NCI-H526 (cell line): ENCODE measurements at regions not wholly inside any gene's neighbourhood (a gene's known extent, or its start where the extent isn't known, plus 50 kb on each side); places are given as distances from the start of the nearest gene placed in this dataset.

Source experiments
- DNase-seq, 2 experiments: peaks; one replicate each; lab custom pipeline; 2025; lab: John Stamatoyannopoulos, UW

DNA sequence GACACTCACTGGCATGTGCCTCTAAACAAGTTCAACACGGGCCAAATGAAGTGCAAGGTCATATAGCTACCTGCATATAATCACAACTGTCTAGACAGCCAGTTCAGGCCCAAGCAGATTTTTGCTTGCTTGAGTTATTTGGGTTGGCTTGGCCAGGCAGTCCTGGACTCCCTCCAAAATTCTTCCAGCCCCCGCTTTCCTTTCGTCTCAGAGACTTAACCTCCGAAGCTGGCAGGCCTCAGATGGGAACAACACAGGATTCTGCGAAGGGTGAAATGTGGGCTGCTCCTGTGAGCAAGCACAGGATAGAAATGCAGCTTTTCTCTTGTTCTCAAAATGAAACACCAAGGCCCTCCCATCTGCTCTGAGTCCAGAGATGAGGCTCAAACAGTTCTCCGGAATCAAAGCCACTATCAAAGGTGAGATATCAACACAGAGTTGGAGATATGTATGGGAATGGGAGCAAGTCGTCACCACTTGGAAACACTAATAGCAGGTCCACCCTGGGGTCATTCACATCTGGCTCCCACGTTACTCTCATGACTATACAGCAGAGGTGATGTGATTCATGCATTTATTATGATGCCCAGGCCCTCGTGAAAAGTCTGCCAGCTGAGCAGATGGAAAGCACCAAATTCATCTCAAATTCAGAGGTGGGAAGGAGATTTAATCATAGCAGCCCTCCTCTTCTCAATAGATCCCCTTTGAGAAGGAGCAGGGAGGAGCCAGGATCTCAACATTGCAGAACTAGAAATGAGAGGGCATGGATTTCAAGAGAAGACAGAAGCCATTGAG is 389.8 kb downstream of the NUAK1 start:
- DNase-seq: no peak

- DNase-seq: no peak
Observed at GRCh38 chr12:105750096-105750495, 388.7 kb downstream of the NUAK1 start.

DNA sequence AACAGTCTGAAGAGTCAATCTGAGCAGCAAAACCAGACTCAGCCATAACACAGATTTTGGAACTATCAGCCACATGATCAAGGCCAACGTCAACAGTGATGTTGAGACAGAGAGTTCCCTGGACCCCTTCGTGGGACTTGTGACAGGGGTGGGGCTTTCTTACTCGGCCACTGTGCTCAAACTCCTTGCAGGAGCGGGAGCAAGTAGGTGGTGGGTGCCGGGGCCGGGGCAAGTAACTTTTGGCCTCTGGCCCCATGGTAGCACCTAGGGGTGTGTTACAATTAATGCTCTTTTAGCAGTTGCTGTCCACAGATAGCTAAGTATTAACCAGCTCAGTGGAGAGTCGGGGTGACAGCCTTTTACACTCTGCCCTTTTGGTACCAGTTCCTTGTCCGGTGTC is 384.4 kb downstream of the NUAK1 start:
- no peak for DNase-seq

- DNase-seq: no peak
Observed at GRCh38 chr12:105756961-105757360, 381.8 kb downstream of the NUAK1 start.

GRCh38 chr12:105759149-105759548 is 379.6 kb downstream of the NUAK1 start:
- DNase-seq: no peak

DNA sequence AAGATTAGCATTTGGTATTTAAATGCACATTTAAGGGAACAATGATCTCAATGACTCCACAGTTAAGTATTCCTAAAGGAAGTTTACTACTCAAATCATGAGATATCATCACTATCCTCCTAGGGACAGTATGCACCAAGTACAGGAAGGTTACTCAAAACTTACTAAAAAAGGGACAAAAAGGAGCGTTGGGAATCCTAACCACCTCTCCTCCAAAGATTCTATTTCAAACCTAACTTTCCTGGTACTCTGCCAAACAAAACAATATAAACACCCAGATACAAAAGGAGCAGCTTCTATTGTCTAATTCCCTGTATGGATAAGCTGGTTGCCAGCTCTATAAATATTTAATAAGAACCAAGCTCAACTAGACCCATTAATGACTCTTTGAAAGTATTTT is 377.7 kb downstream of the NUAK1 start:
- no peak for DNase-seq

GRCh38 chr12:105764216-105764835 is 374.4 kb downstream of the NUAK1 start:
- DNase-seq: no peak

DNA sequence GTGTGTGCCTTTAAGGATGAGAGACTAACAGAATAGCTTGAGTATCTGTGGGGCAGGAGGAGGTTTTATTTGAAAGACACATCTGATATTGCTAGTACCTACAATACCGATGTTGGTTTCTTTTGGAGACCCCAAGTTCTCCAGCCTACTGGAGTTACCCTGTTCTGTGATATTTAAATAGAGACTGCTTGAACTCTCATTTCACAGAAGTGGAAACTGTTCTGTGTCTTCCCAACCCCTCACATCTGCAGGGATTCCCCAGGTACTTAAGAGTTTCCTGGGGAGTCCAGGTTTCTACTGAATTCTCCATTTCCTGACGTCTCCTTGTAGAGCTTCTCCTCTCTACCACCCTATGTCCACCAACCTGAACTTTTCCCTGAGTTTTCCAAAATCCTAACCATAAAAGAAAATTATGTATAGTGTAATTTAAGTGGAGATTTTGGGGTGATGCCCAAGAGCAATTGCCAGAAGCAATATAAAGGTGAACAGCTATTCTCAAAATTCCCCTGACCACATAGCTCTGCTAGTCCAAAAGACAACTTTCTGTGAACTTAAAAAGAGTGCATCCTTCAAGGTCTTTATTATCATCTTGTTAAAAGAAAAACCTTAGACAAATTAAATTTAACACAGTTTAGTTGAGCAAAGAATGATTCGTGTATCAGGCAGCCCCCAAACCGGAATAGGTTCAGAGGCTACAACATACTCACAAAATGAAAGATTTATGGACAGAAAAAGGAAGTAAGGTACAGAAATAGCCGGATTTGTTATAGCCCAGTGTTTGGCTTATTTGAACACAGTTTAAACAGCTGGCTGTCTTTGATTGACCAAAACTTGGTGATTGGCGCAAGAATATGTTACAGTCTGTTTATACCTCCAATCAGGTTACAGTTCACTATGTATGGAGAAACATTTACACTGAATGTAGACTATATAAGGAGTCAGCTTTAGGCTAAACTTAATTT is 373.4 kb downstream of the NUAK1 start:
- DNase-seq: no peak

DNA sequence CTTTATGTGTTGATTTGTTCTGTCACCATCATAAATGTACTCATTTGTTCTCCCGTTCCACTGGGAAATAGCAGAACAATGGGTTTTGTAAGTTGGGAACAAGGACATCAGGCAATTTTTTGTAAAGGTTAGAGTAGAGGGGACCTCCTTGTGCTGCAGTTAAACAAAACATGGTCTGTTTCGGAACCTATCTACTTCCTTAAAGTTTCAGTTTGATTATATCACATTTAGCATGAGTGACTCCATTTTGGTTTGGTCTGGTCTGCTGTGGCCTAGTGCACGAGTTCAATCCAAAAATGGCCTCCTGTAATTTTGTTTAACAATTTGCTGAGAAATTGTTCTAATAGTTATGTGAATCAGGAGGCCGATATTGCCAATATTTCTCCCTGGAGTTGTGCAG is 372.7 kb downstream of the NUAK1 start:
- no peak for DNase-seq

GRCh38 chr12:105769486-105769885 is 369.3 kb downstream of the NUAK1 start:
- DNase-seq: no peak

- DNase-seq: no peak
Observed at GRCh38 chr12:105773471-105773870, 365.3 kb downstream of the NUAK1 start.

DNA sequence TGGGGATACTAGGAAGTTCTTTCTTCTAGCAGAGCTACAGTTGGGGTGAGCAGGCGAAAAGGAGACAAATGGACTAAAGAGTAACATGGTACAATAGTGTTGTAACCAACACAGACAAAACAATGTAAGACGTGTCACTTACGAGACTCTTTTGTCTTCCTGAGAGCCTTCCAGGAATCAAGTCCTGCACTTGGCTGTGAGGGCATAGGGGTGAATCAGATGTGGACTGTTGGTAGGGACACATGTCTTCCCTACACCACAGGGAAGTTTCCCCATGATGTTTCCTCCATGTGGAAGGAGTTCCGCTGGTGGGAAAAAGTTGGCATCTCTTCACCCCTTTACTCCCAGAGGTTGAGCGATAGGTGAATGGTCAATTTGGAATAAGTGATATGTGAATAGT is 364.7 kb downstream of the NUAK1 start:
- no peak for DNase-seq

DNA sequence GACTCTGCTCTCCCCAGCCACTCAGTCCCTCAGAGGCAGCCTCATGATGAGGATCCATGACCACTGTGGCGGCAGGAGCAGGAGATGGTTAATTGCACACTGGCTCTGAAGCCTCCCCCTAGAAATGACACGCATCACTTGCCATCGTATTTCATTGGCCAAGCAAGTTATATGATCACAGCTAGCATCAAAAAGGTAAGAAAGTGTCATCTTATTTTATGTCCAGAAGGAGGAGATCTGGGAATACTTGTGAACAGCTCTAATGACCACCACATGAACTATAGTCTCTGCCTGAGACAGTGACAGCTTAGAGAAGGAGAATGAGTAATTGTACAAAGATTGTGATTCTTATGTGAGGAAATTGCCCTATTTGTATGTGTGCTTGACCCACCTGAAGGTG is 363.4 kb downstream of the NUAK1 start:
- peak in 1 of 2 experiments; percentile 8 for DNase-seq

- DNase-seq: no peak
Observed at GRCh38 chr12:105783983-105784947, 354.5 kb downstream of the NUAK1 start.

DNA sequence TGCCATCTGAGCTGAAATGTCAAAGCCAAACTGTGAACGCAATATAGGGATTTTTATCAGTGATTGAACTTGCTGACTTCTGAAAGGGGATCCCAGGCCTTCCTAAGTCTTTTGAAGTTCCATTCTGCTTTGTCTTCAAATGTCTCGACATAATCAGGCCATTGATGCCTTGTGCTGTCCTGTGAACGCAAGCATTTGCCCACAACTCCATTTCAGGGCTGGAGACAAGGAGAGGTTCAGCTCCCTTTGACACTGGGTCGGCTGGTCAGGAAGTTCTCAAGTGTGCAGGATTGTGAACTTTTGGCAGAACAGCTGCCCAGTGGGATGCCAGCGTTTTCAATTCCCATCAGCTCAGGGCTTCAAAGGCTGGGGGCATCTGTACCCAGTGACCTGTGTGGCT is 345.3 kb downstream of the NUAK1 start:
- no peak for DNase-seq

- no peak for DNase-seq
Observed at GRCh38 chr12:105798256-105798845, 340.4 kb downstream of the NUAK1 start.

DNA sequence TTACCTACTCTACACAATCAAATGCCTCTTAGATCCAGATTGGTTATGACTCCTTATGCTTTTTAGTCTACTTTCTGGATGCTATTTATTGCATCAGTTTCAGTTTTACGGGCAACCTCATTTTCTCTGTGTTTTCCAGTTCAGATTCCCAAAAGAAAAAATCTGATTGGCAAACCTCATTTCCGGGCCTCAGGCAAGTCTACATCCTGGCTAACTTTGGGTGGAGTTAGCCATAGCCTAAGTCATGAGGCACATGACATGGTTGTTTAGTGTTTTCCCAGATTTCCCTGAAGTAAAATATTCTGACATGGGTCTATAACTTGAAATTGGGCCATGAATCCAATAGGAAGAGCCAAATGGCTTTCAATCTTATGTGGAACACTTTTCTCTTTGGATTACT is 339.7 kb downstream of the NUAK1 start:
- no peak for DNase-seq

DNA sequence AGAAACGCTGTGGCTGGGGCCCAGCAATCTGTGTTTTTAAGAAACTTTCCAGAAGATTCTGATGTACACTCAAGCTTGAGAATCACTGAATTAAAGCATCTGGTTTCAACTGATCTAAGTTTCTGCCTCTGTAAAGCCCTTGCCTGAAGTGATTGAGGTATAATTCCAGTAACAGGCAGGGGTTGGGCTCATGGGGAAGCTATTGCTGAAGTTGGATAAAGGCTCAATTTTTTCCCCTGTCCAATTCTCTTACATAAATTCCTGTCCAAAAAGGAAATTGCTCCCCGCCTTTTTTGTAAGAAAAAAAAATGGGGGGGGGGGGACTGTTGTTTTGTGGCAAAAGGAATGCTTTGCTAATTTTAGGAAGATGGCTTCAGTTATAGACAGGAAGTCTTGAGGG is 337.4 kb downstream of the NUAK1 start:
- DNase-seq: no peak

GRCh38 chr12:105803292-105803691 is 335.5 kb downstream of the NUAK1 start:
- no peak for DNase-seq

DNA sequence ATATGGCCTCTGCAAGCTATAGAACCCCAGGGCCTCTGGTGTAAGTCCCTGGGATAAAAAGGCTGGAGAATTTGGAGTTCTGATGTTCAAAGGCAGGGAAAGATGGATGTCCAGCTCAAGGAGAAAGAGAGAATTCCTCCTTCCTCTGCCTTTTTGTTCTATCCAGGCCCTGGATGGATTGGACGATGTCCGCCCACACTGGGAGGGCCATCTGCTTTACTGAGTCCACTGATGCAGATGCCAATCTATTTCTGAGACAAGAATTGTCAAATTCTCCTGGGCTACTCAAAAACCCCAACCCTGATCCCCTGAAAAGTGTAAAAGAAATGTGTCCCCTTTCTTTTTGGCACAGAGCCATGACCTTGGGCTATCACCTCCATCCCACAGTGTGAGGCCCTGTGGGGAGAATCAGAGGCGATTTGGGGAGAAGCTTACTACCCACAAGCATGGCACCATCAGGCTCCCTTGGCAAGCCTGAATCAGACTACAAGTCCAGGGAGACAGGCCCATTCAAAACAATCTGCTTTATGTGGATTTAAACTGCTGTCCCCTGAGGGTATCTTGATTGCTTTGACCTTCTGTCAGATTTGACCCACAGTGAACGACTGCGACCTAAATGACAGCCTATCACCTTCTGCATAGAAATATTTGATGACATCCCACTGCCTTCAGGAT is 334.0 kb downstream of the NUAK1 start:
- DNase-seq: no peak
